Body of pancreas (tissue), 4 donors: ENCODE measurements at regions not wholly inside any gene's neighbourhood (a gene's known extent, or its start where the extent isn't known, plus 50 kb on each side); places are given as distances from the start of the nearest gene placed in this dataset.

Source experiments
- POLR2A ChIP-seq, 3 donors: fragments of 450-650 bp; IDR thresholded peaks; one replicate each; pipeline ENCODE4 v1.6.1; 2016; ENCODE audit warnings: antibody characterized with exemption in 3 of 3, mild to moderate bottlenecking in 2 of 3
- TF ChIP-seq, protein P1 (sequence below), 7 experiments: fragments of 450-650 bp in 4 of 7; fragments of 200-600 bp in 3 of 7; sonication (generic) in 3 of 7; IDR thresholded peaks; one replicate each; pipeline ENCODE4 v1.5.1; 2016 to 2019; ENCODE audit warnings: antibody characterized with exemption in 7 of 7

DNA sequence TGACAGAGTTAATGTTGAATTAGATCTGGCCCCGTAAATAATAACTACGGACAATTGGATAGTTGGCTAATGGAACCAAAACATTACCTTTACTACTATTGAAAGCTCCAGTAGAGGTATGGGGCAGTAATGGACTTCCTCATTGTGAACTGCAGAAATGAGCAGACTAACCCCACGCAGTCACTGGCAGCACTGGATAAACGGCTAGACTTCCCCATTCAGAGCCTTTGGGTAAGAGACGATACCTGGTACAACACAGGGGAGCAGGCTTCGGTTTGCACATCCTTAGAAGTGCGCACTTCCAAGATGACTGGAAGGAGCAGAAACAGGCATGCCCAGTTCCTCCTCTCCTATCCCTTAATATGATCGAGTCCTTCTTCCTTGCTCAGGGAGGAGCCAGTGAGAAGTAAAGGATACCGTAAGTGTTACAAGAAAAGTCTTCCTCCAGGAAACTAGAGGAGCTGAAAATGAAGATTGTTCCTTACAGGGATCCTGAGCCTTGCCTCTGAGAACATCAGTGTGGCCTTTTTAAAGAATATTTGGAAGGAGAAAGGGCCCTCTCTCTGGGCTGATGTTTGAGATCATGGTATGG lies 100.5 kb upstream of the NECTIN3 start:
- TF ChIP-seq, protein P1, sequence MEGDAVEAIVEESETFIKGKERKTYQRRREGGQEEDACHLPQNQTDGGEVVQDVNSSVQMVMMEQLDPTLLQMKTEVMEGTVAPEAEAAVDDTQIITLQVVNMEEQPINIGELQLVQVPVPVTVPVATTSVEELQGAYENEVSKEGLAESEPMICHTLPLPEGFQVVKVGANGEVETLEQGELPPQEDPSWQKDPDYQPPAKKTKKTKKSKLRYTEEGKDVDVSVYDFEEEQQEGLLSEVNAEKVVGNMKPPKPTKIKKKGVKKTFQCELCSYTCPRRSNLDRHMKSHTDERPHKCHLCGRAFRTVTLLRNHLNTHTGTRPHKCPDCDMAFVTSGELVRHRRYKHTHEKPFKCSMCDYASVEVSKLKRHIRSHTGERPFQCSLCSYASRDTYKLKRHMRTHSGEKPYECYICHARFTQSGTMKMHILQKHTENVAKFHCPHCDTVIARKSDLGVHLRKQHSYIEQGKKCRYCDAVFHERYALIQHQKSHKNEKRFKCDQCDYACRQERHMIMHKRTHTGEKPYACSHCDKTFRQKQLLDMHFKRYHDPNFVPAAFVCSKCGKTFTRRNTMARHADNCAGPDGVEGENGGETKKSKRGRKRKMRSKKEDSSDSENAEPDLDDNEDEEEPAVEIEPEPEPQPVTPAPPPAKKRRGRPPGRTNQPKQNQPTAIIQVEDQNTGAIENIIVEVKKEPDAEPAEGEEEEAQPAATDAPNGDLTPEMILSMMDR (IDR thresholded peaks at IDR 0.05) = no peak
- TF ChIP-seq POLR2A (IDR thresholded peaks at IDR 0.05) = no peak
